Activated gamma-delta T cell (primary cell): ENCODE measurements at regions not wholly inside any gene's neighbourhood (a gene's known extent, or its start where the extent isn't known, plus 50 kb on each side); places are given as distances from the start of the nearest gene placed in this dataset.
"Not testable (repeated sequence)": the region's sequence is repeated elsewhere in the genome, so short reads cannot be mapped to it uniquely, and the experiment has no call there.

Experiments used
- DNase-seq: peaks from one replicate; lab custom pipeline; 2025; lab: John Stamatoyannopoulos, UW

DNA sequence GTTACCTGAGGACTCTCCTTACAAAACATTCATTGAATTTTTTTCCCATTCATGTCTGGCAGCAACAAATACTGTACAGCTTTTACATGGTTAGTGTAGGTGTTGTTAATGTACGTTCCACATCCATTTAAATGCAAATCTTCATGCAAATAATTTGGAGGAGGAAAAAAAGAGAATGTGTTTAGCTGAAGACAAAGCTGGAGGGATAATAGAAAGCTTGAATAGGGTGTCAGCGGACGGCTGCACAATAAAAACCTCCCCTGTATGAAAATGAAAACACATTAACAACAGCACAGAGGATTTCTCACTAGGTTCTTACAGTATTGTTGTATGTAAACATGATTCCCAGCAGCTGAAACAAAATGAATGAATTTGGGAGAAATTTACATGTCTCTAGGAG lies 231.5 kb downstream of the ZNF608 start:
- no peak for DNase-seq

DNA sequence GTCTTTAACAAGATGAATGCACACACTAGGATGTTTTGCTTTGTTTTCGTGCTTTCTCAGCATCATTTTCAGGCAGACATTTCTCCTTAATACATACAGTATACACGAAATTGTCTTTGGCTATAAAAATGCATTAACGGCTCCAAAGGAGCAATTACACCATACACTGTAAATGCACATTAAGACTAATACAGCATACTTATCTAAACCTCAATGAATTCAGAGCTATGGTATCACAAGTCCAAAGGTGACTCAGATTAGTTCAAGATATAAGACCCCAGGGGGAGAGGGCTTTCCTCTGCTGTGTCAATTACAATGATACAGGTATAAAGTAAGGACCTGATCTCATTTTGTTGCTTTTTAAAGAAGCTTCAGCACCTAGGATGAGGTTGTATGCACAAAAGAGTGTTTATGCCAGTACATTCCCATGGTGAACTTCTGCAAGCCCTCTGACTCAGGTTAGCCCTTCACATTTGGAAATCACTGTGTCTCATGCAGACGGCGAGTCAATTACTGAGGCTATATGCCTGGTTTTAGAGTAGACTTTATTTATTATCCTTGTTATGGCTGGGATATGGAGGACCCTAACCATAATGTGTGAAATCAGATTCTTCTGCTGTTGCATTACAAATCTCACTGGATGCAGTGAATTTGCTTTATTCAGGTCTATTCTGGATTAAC lies 233.3 kb downstream of the ZNF608 start:
- no peak for DNase-seq

DNA sequence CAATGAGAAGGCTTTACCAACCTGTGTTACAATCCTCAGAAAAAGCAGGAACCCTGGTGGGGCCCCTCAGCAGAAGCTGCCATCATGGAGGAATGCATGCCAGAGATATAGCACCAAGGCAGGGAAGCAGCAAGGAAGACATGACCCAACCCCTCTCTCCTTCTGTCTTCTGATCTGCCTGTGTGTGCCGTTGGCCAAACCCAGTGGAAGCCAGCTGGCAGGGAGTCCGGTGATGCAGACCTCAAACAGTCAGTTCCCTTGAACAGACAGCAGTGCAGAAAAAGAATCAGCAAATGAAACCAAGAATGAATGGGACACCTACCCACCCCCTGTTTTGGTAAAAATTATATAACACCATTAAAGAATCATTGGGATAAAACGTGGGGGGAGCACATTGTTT lies 234.2 kb downstream of the ZNF608 start:
- DNase-seq: no peak

DNA sequence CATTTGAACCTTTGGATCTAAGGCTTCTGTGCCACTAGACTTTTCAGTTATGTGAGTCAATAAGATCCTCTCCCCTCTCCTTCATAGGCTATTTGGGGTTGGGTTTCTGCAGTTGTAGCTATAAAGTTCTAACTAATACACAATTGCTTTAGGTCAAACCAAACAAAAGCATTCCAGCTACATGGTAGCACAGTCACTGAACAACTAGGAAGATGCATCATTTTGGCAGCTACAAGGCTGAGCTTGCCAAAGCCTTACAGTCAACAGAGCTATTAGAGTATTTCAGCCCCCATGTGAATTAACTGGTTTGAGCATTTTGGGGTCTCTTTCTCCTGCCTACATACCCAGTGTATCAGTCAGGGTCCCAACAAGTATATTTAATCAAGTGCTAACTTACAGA lies 234.6 kb downstream of the ZNF608 start:
- no peak for DNase-seq

DNA sequence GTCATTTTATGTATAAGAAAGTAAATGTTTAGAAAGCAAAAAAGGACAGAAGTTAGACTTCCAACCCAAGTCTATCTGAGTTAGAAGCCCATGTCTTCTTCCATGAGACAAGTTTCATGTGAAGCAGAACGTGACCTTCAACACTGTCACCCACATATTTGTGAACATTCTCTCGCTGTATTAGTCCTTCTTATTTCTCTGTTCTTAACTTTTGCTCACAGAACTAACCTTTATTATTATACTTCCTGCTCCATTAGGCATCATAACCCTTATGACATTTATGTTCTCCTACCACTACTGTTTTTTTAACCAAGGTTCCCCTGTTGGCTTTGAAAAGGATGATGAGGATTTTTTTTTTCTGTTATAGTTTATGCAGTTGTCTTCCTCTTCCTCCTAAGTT lies 238.8 kb downstream of the ZNF608 start:
- no peak for DNase-seq

DNA sequence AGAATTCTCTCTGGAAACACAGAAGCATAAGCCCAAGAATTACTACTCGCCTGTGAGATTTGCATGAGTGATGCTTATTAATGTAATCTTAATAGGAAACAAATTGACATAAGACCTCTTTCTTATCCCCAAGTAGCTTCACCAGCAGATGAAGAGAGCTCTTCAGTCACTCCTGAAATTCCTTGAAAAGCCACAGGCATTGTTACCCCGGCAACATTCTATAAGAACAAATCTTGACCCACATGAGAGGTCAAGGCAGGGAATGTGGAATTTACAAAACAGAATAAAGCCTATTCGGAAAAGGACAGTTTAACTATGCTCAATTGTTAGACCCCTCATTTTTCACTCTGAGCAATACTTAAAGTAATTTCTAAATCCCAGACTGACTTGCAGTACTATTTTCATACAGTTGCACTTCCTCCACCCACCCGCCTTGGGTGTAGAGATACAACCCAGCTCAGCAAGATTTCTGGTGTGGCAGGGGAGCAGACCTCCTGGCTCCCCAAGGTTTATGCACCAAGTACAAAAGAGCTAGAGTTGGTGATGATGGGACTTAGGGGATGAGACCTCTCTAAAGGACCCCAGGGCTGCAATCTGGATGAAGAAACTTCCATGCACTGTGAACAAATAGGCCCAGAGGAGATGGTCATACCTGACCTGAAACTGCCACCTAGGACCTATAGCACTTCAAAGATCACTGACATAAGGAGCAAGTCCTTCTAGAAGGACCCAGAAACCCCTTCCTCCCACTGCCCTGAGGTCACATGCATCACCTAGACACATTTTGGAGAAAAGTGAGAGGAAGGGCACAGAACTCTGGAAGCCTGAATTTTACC lies 242.1 kb downstream of the ZNF608 start:
- no peak for DNase-seq

DNA sequence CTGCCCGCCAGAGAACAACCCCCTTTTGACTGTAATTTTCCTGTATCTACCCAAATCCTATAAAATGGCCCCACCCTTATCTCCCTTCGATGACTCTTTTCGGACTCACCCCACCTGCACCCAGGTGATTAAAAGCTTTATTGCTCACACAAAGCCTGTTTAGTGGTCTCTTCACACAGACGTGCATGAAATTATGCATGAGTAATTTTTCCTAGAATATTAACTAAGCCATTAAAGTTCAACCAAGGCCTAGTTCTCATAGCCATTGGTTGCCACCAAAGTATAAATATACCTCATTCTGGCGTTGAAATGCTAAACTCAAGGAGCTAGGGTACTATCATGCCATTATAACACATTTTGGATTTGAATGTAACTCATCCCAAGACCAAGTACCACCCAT lies 243.9 kb downstream of the ZNF608 start:
- DNase-seq: no peak

DNA sequence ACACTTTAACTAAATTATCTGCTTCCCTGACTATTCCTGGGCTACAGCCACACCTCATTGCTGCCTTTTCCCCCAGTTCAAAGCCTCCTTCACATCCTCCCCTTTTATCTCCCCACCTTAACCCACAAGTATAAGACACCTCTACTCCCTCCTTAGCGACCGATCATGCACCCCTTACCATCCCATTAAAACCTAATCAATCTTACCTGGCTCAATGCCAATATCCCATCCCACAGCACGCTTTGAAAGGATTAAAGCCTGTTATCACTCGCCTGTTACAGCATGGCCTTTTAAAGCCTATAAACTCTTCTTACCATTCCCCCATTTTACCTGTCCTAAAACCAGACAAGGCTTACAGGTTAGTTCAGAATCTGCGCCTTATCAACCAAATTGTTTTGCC lies 246.6 kb downstream of the ZNF608 start:
- not testable (repeated sequence) for DNase-seq

DNA sequence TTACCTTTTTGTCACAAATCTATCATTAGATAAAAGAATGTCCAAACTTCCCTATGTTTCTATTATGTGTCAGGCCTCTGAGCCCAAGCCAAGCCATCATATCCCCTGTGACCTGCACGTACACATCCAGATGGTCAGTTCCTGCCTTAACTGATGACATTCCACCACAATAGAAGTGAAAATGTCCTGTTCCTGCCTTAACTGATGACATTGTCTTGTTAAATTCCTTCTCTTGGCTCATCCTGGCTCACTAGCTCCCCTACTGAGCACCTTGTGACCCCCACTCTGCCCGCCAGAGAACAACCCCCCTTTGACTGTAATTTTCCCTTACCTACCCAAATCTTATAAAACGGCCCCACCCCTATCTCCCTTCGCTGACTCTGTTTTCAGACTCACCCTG lies 249.5 kb downstream of the ZNF608 start:
- DNase-seq: not testable (repeated sequence)

DNA sequence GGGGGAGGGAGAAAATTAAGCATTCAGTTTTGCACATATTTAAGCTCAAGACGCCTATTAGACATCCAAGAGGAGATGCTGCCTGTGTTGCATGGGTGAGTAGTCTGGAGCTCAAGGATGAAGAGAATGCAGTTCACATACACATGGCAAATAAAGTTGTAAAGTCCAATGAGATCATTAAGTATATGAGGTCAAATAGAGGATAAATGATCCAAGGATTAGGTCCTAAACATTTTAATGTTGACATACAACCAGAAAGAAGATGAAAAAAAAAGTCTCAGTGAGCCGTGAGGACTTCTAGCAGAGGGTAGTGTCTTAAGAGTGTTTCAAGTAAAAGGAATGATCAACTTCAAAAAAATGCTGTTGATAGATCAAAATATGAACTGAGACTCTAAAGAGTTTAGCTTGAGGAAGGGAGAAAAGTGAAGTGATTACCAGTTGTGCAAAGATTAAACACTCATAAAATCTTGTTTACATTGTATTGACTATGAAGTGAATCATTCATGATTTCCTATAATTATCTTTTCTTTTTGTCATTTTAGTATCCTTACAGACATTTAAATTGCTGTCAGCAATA lies 251.8 kb downstream of the ZNF608 start:
- no peak for DNase-seq

DNA sequence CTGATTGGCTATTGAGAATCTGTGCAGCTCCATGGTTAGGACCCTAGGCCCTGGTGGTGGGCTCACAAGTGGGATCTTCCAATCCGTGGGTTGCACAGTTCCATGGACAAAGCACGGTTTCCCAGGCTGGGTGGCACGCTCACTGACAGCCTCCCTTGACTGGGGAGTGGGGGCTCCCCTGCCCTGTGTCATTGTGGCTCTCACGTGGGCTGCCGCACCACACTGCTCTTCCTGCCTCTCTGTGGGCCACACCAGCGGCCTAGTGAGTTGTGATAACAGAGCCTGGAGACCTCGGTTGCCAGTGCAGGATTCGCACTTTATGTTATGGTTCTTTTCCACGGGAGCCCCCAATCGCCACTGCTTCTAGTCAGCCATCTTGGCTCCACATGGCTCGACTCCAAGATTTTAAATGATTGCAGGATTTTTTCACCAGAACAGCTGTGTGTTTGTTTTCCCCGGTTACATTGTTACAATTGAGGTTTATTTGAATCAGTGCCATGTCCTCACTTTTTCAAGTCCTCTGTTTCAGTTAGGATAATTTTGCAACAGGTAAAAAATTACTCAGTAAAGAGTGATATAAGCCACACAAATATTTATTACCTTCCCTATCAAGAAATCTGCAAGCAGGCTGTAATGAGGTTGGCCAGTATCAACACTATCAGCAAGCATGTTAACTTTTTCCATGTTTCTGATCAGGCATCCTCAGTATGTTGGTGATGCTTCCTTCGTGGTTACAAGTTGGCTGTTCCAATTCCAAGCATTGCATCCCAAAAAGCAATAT lies 253.8 kb downstream of the ZNF608 start:
- no peak for DNase-seq

DNA sequence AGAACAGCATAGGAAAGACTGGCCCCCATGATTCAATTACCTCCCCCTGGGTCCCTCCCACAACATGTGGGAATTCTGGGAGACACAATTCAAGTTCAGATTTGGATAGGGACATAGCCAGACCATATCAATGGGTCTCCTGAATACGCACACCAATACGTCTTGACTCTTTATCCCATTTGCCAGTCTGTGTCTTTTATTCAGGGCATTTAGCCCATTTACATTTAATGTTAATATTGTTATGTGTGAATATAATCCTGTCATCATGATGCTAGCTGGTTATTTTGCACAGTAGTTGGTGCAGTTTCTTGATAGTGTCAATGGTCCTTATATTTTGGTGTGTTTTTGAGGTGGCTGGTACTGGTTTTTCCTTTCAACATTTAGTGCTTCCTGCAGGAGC lies 256.1 kb downstream of the ZNF608 start:
- not testable (repeated sequence) for DNase-seq

DNA sequence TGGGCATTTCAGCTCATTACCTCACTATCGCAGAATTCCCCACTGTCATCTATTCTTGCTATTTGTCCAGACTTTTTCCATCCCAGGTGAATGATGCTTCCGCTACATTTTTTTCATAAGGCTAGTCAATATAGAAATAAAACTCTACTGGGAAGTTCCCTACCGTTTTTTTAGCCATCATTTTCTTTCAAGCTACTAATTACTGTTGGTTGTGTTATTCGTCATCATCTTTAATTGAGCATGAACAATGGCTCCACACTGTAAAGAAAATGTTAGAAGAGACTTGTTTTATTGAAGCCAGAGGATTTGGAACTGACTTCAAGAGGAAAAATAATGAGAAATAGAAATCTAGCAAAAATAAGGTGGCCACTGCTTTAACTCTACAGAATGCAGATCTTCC lies 265.0 kb downstream of the ZNF608 start:
- no peak for DNase-seq

DNA sequence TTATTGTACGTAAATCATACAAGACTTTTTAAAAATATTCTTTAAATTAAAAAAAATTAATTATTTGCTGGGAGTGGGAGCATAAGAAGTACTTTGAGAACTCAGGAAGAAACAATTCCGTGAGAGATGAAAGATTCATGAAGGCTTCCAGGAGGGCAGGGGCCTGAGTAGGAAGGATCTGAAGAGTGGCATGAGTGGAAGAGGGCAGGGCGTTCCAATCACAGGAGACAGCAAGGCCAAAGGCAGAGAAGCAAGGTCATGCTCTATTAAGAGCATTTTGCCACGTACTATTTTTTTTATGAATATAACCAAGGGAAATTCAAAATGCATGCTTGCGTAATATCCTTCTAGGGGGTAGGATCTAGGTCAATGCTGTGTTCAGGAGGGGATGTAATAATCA lies 265.5 kb downstream of the ZNF608 start:
- DNase-seq: no peak

DNA sequence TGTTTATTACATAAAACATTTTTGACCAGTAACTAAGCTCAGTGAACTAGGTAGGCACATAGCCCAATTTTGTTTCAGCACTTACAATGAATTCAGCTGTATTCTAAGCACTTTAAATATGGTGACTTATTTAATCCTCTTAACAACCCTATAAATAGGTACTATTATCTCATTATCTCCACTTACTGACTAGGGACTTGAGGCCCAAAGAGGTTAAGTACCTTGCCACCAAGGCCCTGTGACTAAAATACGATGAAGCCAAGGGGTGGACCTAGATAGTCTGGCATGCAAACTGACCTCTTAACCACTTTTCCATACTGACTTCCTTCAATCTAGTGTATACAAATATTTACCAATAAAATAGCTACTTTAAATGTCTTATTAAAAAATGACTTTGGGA lies 266.4 kb downstream of the ZNF608 start:
- DNase-seq: no peak

DNA sequence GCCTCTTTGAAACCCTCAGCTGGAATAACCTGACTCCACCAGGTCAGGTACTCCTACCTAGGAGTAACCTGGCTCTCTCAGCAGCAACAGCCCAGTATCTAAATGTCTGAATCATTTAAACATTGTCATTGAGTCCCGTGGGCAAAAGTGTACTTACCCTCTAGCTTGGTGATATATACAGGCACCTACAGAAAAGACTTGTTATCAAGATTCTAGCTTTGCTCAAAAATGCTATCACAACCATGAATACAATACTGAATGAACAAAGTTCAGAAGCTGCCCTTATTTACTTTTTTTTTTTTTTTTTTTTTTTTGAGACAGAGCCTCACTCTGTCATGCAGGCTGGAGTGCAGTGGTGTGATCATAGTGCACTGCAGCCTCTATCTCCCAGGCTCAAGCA lies 268.2 kb downstream of the ZNF608 start:
- DNase-seq: no peak

DNA sequence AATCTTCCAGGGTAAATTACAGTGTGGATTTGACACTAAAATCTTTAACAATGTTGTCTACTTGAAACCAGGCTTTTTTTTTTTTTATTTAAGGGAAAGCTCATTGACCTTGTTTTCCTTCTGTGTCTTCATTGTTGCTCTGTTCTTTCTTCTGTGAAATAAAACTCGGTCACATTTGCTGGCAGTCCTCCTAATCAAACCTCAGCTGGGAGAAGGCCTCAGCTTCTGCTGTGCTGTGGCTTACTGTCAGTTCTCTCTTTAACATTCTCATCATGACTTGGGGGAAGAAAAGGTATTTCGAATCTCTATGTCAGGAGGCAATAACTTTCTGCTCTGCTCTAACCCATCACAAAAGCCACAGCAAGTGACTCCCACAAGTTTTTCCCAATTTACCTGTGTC lies 268.9 kb downstream of the ZNF608 start:
- DNase-seq: no peak

DNA sequence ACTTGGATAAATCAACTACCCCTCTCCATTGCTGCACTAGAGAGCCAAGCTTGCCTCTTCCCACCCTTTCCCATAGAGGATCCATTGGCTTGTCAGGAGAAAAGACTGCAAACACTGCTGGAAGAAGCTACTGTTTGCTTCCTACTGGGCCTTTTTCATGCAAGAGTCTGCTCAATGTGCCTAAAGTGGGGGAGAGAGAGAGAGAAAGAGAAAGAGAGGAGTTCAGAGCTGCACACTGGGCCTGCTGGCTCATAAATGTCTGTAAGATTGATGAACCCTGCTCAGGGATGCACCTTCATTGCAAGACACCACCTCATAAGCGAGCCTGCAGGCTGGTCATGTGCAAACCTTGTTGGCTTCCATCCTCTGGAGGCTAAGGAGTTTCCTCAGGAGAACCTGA lies 269.4 kb downstream of the ZNF608 start:
- DNase-seq: no peak

DNA sequence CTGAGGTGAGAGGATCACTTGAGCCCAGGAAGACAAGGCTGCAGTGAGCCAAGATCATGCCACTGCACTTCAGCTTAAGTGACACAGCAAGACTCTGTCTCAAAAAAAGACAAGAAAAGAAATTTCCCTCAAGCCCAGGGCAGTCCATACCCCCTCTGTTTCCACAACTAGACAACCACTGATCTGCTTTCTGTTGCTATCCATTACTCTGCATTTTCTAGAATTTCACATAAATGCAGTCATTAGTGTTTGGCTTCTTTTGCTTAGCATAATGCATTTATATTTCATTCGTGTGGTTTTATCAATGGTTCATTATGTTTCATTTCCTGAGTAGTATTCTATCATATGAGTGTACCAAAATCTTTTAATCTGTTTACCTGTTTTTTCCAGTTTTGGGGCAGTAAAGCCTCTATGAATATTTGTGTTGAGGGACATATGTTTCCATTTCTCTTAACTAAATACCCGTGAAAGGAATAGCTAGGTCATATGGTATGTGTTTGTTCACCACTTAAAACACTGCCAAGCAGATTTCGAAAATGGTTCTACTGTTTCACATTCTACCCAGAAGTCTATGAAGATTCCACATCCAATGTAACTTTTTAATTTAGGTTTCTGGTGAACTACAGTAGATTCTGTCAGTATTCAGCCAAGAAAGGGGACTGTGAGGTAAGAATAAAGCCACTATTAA lies 271.8 kb downstream of the ZNF608 start:
- no peak for DNase-seq

DNA sequence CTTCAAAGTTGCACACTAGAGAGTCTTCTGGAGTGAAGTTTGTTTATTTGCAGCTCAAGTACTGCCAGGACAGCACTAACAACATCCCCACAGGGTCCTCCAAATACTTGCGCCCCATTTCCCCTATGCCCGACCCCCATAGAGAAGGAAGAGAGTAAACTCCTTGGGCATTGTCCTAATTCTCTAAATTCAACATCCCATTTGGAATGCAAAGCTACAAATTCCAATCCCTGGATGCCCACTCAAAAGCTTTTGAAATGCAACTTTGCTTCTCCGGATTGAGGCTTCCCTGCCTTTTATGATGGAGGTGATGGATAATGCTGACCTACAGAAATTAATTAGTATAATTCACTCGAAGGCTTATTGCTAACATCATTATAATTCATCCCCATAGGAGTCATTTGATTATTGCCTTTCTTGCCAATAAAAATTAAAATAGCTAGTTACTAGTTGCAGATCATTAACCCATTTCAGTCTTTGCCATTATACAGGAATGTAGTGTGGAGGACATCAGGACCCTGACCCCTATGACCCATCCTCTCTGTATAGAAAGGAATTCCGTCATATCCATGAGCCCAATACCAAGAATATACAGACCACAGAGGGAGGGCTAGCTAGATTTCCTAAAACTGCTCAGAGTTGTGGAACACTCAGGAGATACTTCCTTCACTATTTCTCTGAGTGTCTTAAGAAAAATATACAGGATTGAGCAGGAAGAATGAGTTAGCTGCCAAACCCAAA lies 277.6 kb downstream of the ZNF608 start:
- no peak for DNase-seq

DNA sequence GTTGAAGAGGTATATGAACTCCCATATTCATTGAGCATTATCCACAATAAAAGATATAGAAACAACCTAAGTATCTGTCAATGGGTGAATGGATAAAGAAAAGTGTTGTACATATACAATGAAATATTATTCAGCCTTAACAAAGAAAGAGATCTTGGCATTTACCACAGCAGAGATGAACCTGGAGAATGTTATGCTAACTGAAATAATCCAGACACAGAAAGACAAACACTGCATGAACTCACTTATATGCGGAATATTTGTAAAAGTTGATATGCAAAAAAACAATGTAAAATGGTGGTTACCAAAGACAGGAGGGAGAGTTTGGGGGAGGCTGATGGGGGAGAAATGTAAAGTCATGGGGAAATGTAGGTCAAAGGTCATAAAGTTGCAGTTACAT lies 278.7 kb downstream of the ZNF608 start:
- DNase-seq: no peak
